ENCODE measurements at regions not wholly inside any gene's neighbourhood (a gene's known extent, or its start where the extent isn't known, plus 50 kb on each side); places are given as distances from the start of the nearest gene placed in this dataset.
"Not testable (repeated sequence)": the region's sequence is repeated elsewhere in the genome, so short reads cannot be mapped to it uniquely, and the experiment has no call there.

GRCh38 chr14:27725482-27725881, 1041.1 kb upstream of the FOXG1 start:
- Histone ChIP-seq H3K9me3 (ENCODE audit: low read depth) (peaks cover 7% of the 10 kb centered on the region), H3K9ac (no peak overlapping the region), H2AFZ (no peak overlapping the region), H3K4me1 (ENCODE audit: insufficient read depth) (no peaks in the 10 kb centered on the region), H3F3A (ENCODE audit: insufficient read depth) (no peaks in the 10 kb centered on the region), H3K27ac (no peak overlapping the region), H3K4me3 (no peak overlapping the region), H3K27me3 (replicated peaks; ENCODE audit: insufficient read depth) (no peaks in the 10 kb centered on the region), H3K79me2 (ENCODE audit: insufficient read depth) (no peaks in the 10 kb centered on the region), H3K9me2 (ENCODE audit: insufficient read depth) (no peaks in the 10 kb centered on the region), H3K4me2 (ENCODE audit: unreplicated experiment) (no peak overlapping the region), H3K36me3 (ENCODE audit: low read depth) (no peaks in the 10 kb centered on the region), H4K20me1 (ENCODE audit: insufficient read depth) (no peaks in the 10 kb centered on the region)
- no peak for DNase-seq
- WGBS, 2 experiments (ENCODE audit: low coverage in 1 of 2, low lambda C conversion rate in 2 of 2, missing lambda C conversion rate in 2 of 2), result 25 to 38% methylated on average over 4 of the region's 4 CpGs
- in situ Hi-C loops (cut with MboI), result no loop called here
- TF ChIP-seq EZH2phosphoT487 (IDR thresholded peaks at IDR 0.05; ENCODE audit: insufficient read depth, low read depth), result no peak

GRCh38 chr14:27727251-27727770, 1039.3 kb upstream of the FOXG1 start:
- H3K27ac ChIP-seq, result no peak overlapping the region
- H4K20me1 ChIP-seq (ENCODE audit: insufficient read depth), result no peaks in the 10 kb centered on the region
- no peaks in the 10 kb centered on the region for H3K4me1 ChIP-seq (ENCODE audit: insufficient read depth)
- no peak for TF ChIP-seq EZH2 (IDR thresholded peaks at IDR 0.05; ENCODE audit: insufficient read depth, poor library complexity, severe bottlenecking)
- TF ChIP-seq EZH2phosphoT487 (IDR thresholded peaks at IDR 0.05; ENCODE audit: insufficient read depth, low read depth), result no peak
- no peaks in the 10 kb centered on the region for H3K27me3 ChIP-seq (replicated peaks; ENCODE audit: insufficient read depth)
- H3F3A ChIP-seq (ENCODE audit: insufficient read depth), result no peaks in the 10 kb centered on the region
- no peak for DNase-seq
- 12 to 17% methylated on average over 2 of the region's 2 CpGs for WGBS, 2 experiments (ENCODE audit: low coverage in 1 of 2, low lambda C conversion rate in 2 of 2, missing lambda C conversion rate in 2 of 2)
- no peaks in the 10 kb centered on the region for H3K79me2 ChIP-seq (ENCODE audit: insufficient read depth)
- H3K9ac ChIP-seq, result no peak overlapping the region
- no peaks in the 10 kb centered on the region for H3K36me3 ChIP-seq (ENCODE audit: low read depth)
- H3K9me3 ChIP-seq (ENCODE audit: low read depth), result peaks cover 3% of the 10 kb centered on the region
- in situ Hi-C loops (cut with MboI), result no loop called here
- no peak overlapping the region for H3K4me3 ChIP-seq
- H3K9me2 ChIP-seq (ENCODE audit: insufficient read depth), result no peaks in the 10 kb centered on the region
- H3K4me2 ChIP-seq (ENCODE audit: unreplicated experiment), result no peak overlapping the region
- no peak overlapping the region for H2AFZ ChIP-seq

- no peaks in the 10 kb centered on the region for H4K20me1 ChIP-seq (ENCODE audit: insufficient read depth)
These were observed 1036.4 kb upstream of the FOXG1 start for GRCh38 chr14:27730204-27730603.

GRCh38 chr14:27739657-27740156, 1026.9 kb upstream of the FOXG1 start:
- Histone ChIP-seq H3K27ac (no peak overlapping the region), H3K27me3 (replicated peaks; ENCODE audit: insufficient read depth) (no peaks in the 10 kb centered on the region), H3K36me3 (ENCODE audit: low read depth) (no peaks in the 10 kb centered on the region), H3K4me3 (no peak overlapping the region), H3F3A (ENCODE audit: insufficient read depth) (no peaks in the 10 kb centered on the region), H3K4me1 (ENCODE audit: insufficient read depth) (no peaks in the 10 kb centered on the region), H4K20me1 (ENCODE audit: insufficient read depth) (no peaks in the 10 kb centered on the region), H3K9me2 (ENCODE audit: insufficient read depth) (no peaks in the 10 kb centered on the region), H3K9me3 (ENCODE audit: low read depth) (no peaks in the 10 kb centered on the region), H3K9ac (no peak overlapping the region), H2AFZ (no peak overlapping the region), H3K79me2 (ENCODE audit: insufficient read depth) (no peaks in the 10 kb centered on the region), H3K4me2 (ENCODE audit: unreplicated experiment) (no peak overlapping the region)
- 0 to 5% methylated on average over 1 of the region's 1 CpG for WGBS, 2 experiments (ENCODE audit: low coverage in 1 of 2, low lambda C conversion rate in 2 of 2, missing lambda C conversion rate in 2 of 2)
- in situ Hi-C loops (cut with MboI), result no loop called here
- no peak for DNase-seq
- TF ChIP-seq EZH2phosphoT487 (IDR thresholded peaks at IDR 0.05; ENCODE audit: insufficient read depth, low read depth), result no peak

More at GRCh38 chr14:27730204-27730603, 1036.4 kb upstream of the FOXG1 start:
- H3K79me2 ChIP-seq (ENCODE audit: insufficient read depth), result no peaks in the 10 kb centered on the region
- H3K36me3 ChIP-seq (ENCODE audit: low read depth), result no peaks in the 10 kb centered on the region
- no peak overlapping the region for H3K27ac ChIP-seq
- no peaks in the 10 kb centered on the region for H3K4me1 ChIP-seq (ENCODE audit: insufficient read depth)
- no peaks in the 10 kb centered on the region for H3F3A ChIP-seq (ENCODE audit: insufficient read depth)
- in situ Hi-C loops (cut with MboI), result no loop called here
- no peak for TF ChIP-seq EZH2 (IDR thresholded peaks at IDR 0.05; ENCODE audit: insufficient read depth, poor library complexity, severe bottlenecking)
- no peak for TF ChIP-seq EZH2phosphoT487 (IDR thresholded peaks at IDR 0.05; ENCODE audit: insufficient read depth, low read depth)
- no peak overlapping the region for H2AFZ ChIP-seq
- no peaks in the 10 kb centered on the region for H3K27me3 ChIP-seq (replicated peaks; ENCODE audit: insufficient read depth)
- no peak overlapping the region for H3K9ac ChIP-seq
- 1 to 3% methylated on average over 5 of the region's 5 CpGs for WGBS, 2 experiments (ENCODE audit: low coverage in 1 of 2, low lambda C conversion rate in 2 of 2, missing lambda C conversion rate in 2 of 2)
- no peaks in the 10 kb centered on the region for H3K9me2 ChIP-seq (ENCODE audit: insufficient read depth)
- H3K9me3 ChIP-seq (ENCODE audit: low read depth), result no peaks in the 10 kb centered on the region
- H3K4me3 ChIP-seq, result no peak overlapping the region
- no peak for DNase-seq
- no peak overlapping the region for H3K4me2 ChIP-seq (ENCODE audit: unreplicated experiment)

DNA sequence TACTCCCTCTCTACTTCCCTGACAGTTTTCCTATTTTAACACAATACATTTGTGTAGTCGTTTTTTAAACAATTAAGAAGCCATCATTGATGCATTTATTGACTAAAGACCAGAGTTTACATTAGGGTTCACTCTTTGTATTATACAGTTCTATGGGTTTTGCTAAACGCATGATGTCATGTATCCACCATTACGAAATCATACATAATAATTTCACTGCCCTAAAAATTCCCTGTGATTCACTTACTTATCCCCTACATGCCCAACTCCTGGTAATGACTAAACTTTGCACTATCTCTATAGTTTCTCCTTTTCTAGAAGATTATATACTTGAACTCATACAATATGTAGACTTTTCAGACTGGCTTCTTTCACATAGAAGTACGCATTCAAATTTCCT, 1016.5 kb upstream of the FOXG1 start:
- no peaks in the 10 kb centered on the region for H3K9me2 ChIP-seq (ENCODE audit: insufficient read depth)
- no peaks in the 10 kb centered on the region for H3K4me1 ChIP-seq (ENCODE audit: insufficient read depth)
- H2AFZ ChIP-seq, result no peak overlapping the region
- in situ Hi-C loops (cut with MboI), result no loop called here
- H3K79me2 ChIP-seq (ENCODE audit: insufficient read depth), result no peaks in the 10 kb centered on the region
- WGBS, 2 experiments (ENCODE audit: low coverage in 1 of 2, low lambda C conversion rate in 2 of 2, missing lambda C conversion rate in 2 of 2), result 7 to 11% methylated on average over 4 of the region's 4 CpGs
- DNase-seq, result no peak
- no peaks in the 10 kb centered on the region for H3K27me3 ChIP-seq (replicated peaks; ENCODE audit: insufficient read depth)
- no peak overlapping the region for H3K4me2 ChIP-seq (ENCODE audit: unreplicated experiment)
- H3K9me3 ChIP-seq (ENCODE audit: low read depth), result no peaks in the 10 kb centered on the region
- TF ChIP-seq EZH2 (IDR thresholded peaks at IDR 0.05; ENCODE audit: insufficient read depth, poor library complexity, severe bottlenecking), result no peak
- TF ChIP-seq EZH2phosphoT487 (IDR thresholded peaks at IDR 0.05; ENCODE audit: insufficient read depth, low read depth), result no peak
- H3K9ac ChIP-seq, result no peak overlapping the region
- H3K27ac ChIP-seq, result no peak overlapping the region
- no peak overlapping the region for H3K4me3 ChIP-seq
- H3K36me3 ChIP-seq (ENCODE audit: low read depth), result no peaks in the 10 kb centered on the region
- no peaks in the 10 kb centered on the region for H4K20me1 ChIP-seq (ENCODE audit: insufficient read depth)
- no peaks in the 10 kb centered on the region for H3F3A ChIP-seq (ENCODE audit: insufficient read depth)

- H3F3A ChIP-seq (ENCODE audit: insufficient read depth); H3K4me1 ChIP-seq (ENCODE audit: insufficient read depth); H3K27ac ChIP-seq; H3K9me2 ChIP-seq (ENCODE audit: insufficient read depth); H3K27me3 ChIP-seq (replicated peaks; ENCODE audit: insufficient read depth); H4K20me1 ChIP-seq (ENCODE audit: insufficient read depth); H3K4me3 ChIP-seq; in situ Hi-C loops (cut with MboI); H3K79me2 ChIP-seq (ENCODE audit: insufficient read depth); H3K9me3 ChIP-seq (ENCODE audit: low read depth); H2AFZ ChIP-seq; H3K4me2 ChIP-seq (ENCODE audit: unreplicated experiment); DNase-seq; H3K36me3 ChIP-seq (ENCODE audit: low read depth); H3K9ac ChIP-seq: not testable (repeated sequence)
- WGBS, 2 experiments (ENCODE audit: low coverage in 1 of 2, low lambda C conversion rate in 2 of 2, missing lambda C conversion rate in 2 of 2), result 45 to 50% methylated on average over 4 of the region's 4 CpGs
These were observed 1008.9 kb upstream of the FOXG1 start for GRCh38 chr14:27757642-27758041.

- H3K4me1 ChIP-seq (ENCODE audit: insufficient read depth); H3K4me3 ChIP-seq; H3K27ac ChIP-seq; in situ Hi-C loops (cut with MboI); H3K36me3 ChIP-seq (ENCODE audit: low read depth); H3K9ac ChIP-seq; H4K20me1 ChIP-seq (ENCODE audit: insufficient read depth); DNase-seq; H3K4me2 ChIP-seq (ENCODE audit: unreplicated experiment); H3K27me3 ChIP-seq (replicated peaks; ENCODE audit: insufficient read depth); H3F3A ChIP-seq (ENCODE audit: insufficient read depth); H3K9me3 ChIP-seq (ENCODE audit: low read depth); H3K9me2 ChIP-seq (ENCODE audit: insufficient read depth); H3K79me2 ChIP-seq (ENCODE audit: insufficient read depth); H2AFZ ChIP-seq: not testable (repeated sequence)
- WGBS, 2 experiments (ENCODE audit: low coverage in 1 of 2, low lambda C conversion rate in 2 of 2, missing lambda C conversion rate in 2 of 2), result 9 to 16% methylated on average over 4 of the region's 4 CpGs
These were observed 1006.2 kb upstream of the FOXG1 start for GRCh38 chr14:27760367-27760766.
